Fibroblast of lung (primary cell): ENCODE measurements at regions not wholly inside any gene's neighbourhood (a gene's known extent, or its start where the extent isn't known, plus 50 kb on each side); places are given as distances from the start of the nearest gene placed in this dataset.

Experiments
- DNase-seq, 2 donors: peaks; one replicate each; pipeline versions ENCODE4 v3.0.0 to v3.0.0-alpha.2; 2010; ENCODE audit warnings: low read depth in 2 of 2
- H2AFZ ChIP-seq: 2 replicates; pipeline ENCODE4 v1.5.1; 2012; ENCODE audit warnings: low read length, control low read depth, inconsistent platforms
- H3K27ac ChIP-seq: 2 replicates; pipeline ENCODE4 v1.5.1; 2011; ENCODE audit warnings: low read length, control low read depth; ENCODE audit not compliant: insufficient read depth
- H3K27me3 ChIP-seq: 2 replicates; pipeline ENCODE4 v1.5.1; 2011; ENCODE audit warnings: mild to moderate bottlenecking, low read length; ENCODE audit not compliant: control insufficient read depth, insufficient read depth
- H3K36me3 ChIP-seq: 2 replicates; pipeline ENCODE4 v1.5.1; 2011; ENCODE audit warnings: low read length; ENCODE audit not compliant: control insufficient read depth, insufficient read depth
- H3K4me1 ChIP-seq: 2 replicates; pipeline ENCODE4 v1.5.1; 2011; ENCODE audit warnings: low read length; ENCODE audit not compliant: control insufficient read depth, insufficient read depth; ENCODE audit errors: extremely low read depth
- H3K4me2 ChIP-seq: 2 replicates; pipeline ENCODE4 v1.5.1; 2011; ENCODE audit warnings: low read length, control low read depth; ENCODE audit not compliant: insufficient read depth; ENCODE audit errors: extremely low read depth
- H3K4me3 ChIP-seq, 4 experiments: fragments of 200-600 bp in 1 of 4; sonication (generic) in 1 of 4; replicated peaks in 1 of 4; 2 replicates each; pipeline ENCODE4 v1.5.1; 2011 to 2016; ENCODE audit warnings: low read length in 4 of 4, low read depth in 3 of 4, mild to moderate bottlenecking in 3 of 4, control low read depth in 2 of 4, inconsistent platforms in 1 of 4, mixed read lengths in 1 of 4; ENCODE audit not compliant: insufficient read depth in 1 of 4; ENCODE audit errors: control extremely low read depth in 1 of 4
- H3K79me2 ChIP-seq: 2 replicates; pipeline ENCODE4 v1.5.1; 2012; ENCODE audit warnings: mild to moderate bottlenecking, low read length, inconsistent platforms; ENCODE audit not compliant: control insufficient read depth, insufficient read depth
- H3K9ac ChIP-seq: 2 replicates; pipeline ENCODE4 v1.5.1; 2011; ENCODE audit warnings: mild to moderate bottlenecking, low read length, control low read depth; ENCODE audit not compliant: insufficient read depth
- H3K9me3 ChIP-seq: 2 replicates; pipeline ENCODE4 v1.5.1; 2012; ENCODE audit warnings: low read depth, low read length; ENCODE audit not compliant: control insufficient read depth, insufficient read depth
- H4K20me1 ChIP-seq: 2 replicates; pipeline ENCODE4 v1.5.1; 2011; ENCODE audit warnings: low read length; ENCODE audit not compliant: control insufficient read depth, insufficient read depth; ENCODE audit errors: extremely low read depth
- CTCF ChIP-seq, 2 donors: IDR thresholded peaks in 1 of 2; conservative IDR thresholded peaks in 1 of 2; 1 replicate in 1 of 2; 2 replicates in 1 of 2; pipeline ENCODE4 v1.5.1; 2011 to 2012; ENCODE audit warnings: low read length in 2 of 2, control low read depth in 1 of 2, inconsistent platforms in 1 of 2, low read depth in 1 of 2, mild to moderate bottlenecking in 1 of 2
- EZH2 ChIP-seq: IDR thresholded peaks from 2 replicates; pipeline ENCODE4 v1.5.1; 2012; ENCODE audit warnings: low read length, control low read depth, mild to moderate bottlenecking; ENCODE audit errors: missing control alignments

- Histone ChIP-seq H3K9ac (no peak overlapping the region), H3K9me3 (no peaks in the 10 kb centered on the region), H3K4me1 (no peaks in the 10 kb centered on the region), H3K27me3 (no peaks in the 10 kb centered on the region), H3K79me2 (no peaks in the 10 kb centered on the region), H3K4me2 (no peak overlapping the region), H3K36me3 (no peaks in the 10 kb centered on the region), H3K27ac (no peak overlapping the region), H4K20me1 (no peaks in the 10 kb centered on the region), H2AFZ (no peak overlapping the region), H3K4me3 (no peak overlapping the region)
- DNase-seq, result no peak
- TF ChIP-seq EZH2 (no peak), CTCF (conservative IDR thresholded peaks at IDR 0.05 in 1 of 2, IDR thresholded peaks at IDR 0.05 in 1 of 2; ENCODE audit: low read depth in 1 of 2, low read length in 2 of 2) (no peak)
These were observed 66.5 kb upstream of the ADRB1 start for GRCh38 chr10:113977174-113977573.

GRCh38 chr10:113978802-113979201, 64.9 kb upstream of the ADRB1 start:
- no peaks in the 10 kb centered on the region for H3K36me3 ChIP-seq

GRCh38 chr10:113979409-113979808, 64.3 kb upstream of the ADRB1 start:
- Histone ChIP-seq H3K27ac (no peak overlapping the region), H3K27me3 (no peaks in the 10 kb centered on the region), H4K20me1 (no peaks in the 10 kb centered on the region), H3K4me2 (no peak overlapping the region), H3K36me3 (no peaks in the 10 kb centered on the region), H3K4me3 (no peak overlapping the region), H3K79me2 (no peaks in the 10 kb centered on the region), H2AFZ (no peak overlapping the region), H3K9me3 (no peaks in the 10 kb centered on the region), H3K4me1 (no peaks in the 10 kb centered on the region), H3K9ac (no peak overlapping the region)
- DNase-seq, result no peak
- TF ChIP-seq CTCF (conservative IDR thresholded peaks at IDR 0.05 in 1 of 2, IDR thresholded peaks at IDR 0.05 in 1 of 2; ENCODE audit: low read depth in 1 of 2, low read length in 2 of 2) (no peak), EZH2 (no peak)

More at GRCh38 chr10:113978802-113979201, 64.9 kb upstream of the ADRB1 start:
- no peaks in the 10 kb centered on the region for H3K27me3 ChIP-seq
- no peak overlapping the region for H3K4me2 ChIP-seq
- no peaks in the 10 kb centered on the region for H3K4me1 ChIP-seq
- no peaks in the 10 kb centered on the region for H4K20me1 ChIP-seq
- H3K4me3 ChIP-seq, result no peak overlapping the region
- TF ChIP-seq EZH2 (no peak), CTCF (conservative IDR thresholded peaks at IDR 0.05 in 1 of 2, IDR thresholded peaks at IDR 0.05 in 1 of 2; ENCODE audit: low read depth in 1 of 2, low read length in 2 of 2) (no peak)
- no peak overlapping the region for H3K27ac ChIP-seq
- H3K79me2 ChIP-seq, result no peaks in the 10 kb centered on the region
- no peak overlapping the region for H2AFZ ChIP-seq
- H3K9ac ChIP-seq, result no peak overlapping the region
- no peak for DNase-seq
- H3K9me3 ChIP-seq, result no peaks in the 10 kb centered on the region
